ENCODE measurements at regions not wholly inside any gene's neighbourhood (a gene's known extent, or its start where the extent isn't known, plus 50 kb on each side); places are given as distances from the start of the nearest gene placed in this dataset.

- DNase-seq (ENCODE audit: low read depth, low spot score) = no peak
- no peak for TF ChIP-seq JUN (IDR thresholded peaks at IDR 0.05; ENCODE audit: borderline replicate concordance, insufficient read depth, insufficient read length, low read depth)
- TF ChIP-seq, protein P1, sequence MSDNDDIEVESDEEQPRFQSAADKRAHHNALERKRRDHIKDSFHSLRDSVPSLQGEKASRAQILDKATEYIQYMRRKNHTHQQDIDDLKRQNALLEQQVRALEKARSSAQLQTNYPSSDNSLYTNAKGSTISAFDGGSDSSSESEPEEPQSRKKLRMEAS (IDR thresholded peaks at IDR 0.05; ENCODE audit: insufficient read depth, insufficient read length) = no peak
- TF ChIP-seq, protein P2, sequence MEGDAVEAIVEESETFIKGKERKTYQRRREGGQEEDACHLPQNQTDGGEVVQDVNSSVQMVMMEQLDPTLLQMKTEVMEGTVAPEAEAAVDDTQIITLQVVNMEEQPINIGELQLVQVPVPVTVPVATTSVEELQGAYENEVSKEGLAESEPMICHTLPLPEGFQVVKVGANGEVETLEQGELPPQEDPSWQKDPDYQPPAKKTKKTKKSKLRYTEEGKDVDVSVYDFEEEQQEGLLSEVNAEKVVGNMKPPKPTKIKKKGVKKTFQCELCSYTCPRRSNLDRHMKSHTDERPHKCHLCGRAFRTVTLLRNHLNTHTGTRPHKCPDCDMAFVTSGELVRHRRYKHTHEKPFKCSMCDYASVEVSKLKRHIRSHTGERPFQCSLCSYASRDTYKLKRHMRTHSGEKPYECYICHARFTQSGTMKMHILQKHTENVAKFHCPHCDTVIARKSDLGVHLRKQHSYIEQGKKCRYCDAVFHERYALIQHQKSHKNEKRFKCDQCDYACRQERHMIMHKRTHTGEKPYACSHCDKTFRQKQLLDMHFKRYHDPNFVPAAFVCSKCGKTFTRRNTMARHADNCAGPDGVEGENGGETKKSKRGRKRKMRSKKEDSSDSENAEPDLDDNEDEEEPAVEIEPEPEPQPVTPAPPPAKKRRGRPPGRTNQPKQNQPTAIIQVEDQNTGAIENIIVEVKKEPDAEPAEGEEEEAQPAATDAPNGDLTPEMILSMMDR (IDR thresholded peaks at IDR 0.05; ENCODE audit: extremely low read depth in 1 of 2, insufficient read depth in 1 of 2, low read depth in 1 of 2, low read length in 2 of 2) = no peak
- TF ChIP-seq MYC (IDR thresholded peaks at IDR 0.05; ENCODE audit: low read depth, low read length) = no peak
- no peak for TF ChIP-seq EZH2 (IDR thresholded peaks at IDR 0.05; ENCODE audit: borderline replicate concordance, low read depth, low read length, severe bottlenecking)
- TF ChIP-seq POLR2A (IDR thresholded peaks at IDR 0.05; ENCODE audit: low read depth, low read length) = no peak
- ChIA-PET CTCF (no interaction called here), POLR2A (no interaction called here)
- Histone ChIP-seq H3K9ac (replicated peaks; ENCODE audit: extremely low read depth, insufficient read depth, low read length) (no peak overlapping the region), H3K9me3 (replicated peaks; ENCODE audit: control insufficient read depth, insufficient read depth, low read length) (no peaks in the 10 kb centered on the region), H3K79me2 (ENCODE audit: control insufficient read depth, insufficient read depth, low read length) (no peaks in the 10 kb centered on the region), H3K4me3 (replicated peaks in 1 of 3; ENCODE audit: insufficient read depth in 1 of 3, low read depth in 1 of 3, low read length in 3 of 3) (no peak overlapping the region), H2AFZ (ENCODE audit: low read depth, low read length) (no peak overlapping the region), H3K27ac (ENCODE audit: insufficient read depth, low read depth, low read length) (no peak overlapping the region), H3K9me1 (replicated peaks; ENCODE audit: control insufficient read depth, extremely low read depth, insufficient read depth, low read length) (no peaks in the 10 kb centered on the region), H3K4me1 (ENCODE audit: control insufficient read depth, extremely low read depth, insufficient read depth, low read length) (no peaks in the 10 kb centered on the region), H3K36me3 (ENCODE audit: control insufficient read depth in 2 of 2, extremely low read depth in 1 of 2, insufficient read depth in 2 of 2, low read length in 2 of 2) (no peaks in the 10 kb centered on the region), H4K20me1 (replicated peaks; ENCODE audit: control insufficient read depth, extremely low read depth, insufficient read depth, low read length) (no peaks in the 10 kb centered on the region), H3K27me3 (ENCODE audit: control insufficient read depth in 2 of 2, insufficient read depth in 2 of 2, low read length in 2 of 2) (no peaks in the 10 kb centered on the region), H3K4me2 (ENCODE audit: insufficient read depth, low read length) (no peak overlapping the region)
- dilution Hi-C loops (cut with MboI; ENCODE audit: extremely low pct_ligation_motif_present, low sequenced_read_pairs) = no loop called here
- intact Hi-C loops (cut with micrococcal nuclease) = no loop called here
- FAIRE-seq = no peak
- BruUV-seq (replicated peaks) = no TSS peak
These were observed 55.7 kb upstream of the BCL11B start for GRCh38 chr14:99327458-99328250.
